HEK293T (cell line): ENCODE measurements at regions not wholly inside any gene's neighbourhood (a gene's known extent, or its start where the extent isn't known, plus 50 kb on each side); places are given as distances from the start of the nearest gene placed in this dataset.
"Not testable (repeated sequence)": the region's sequence is repeated elsewhere in the genome, so short reads cannot be mapped to it uniquely, and the experiment has no call there.

Experiments used
- CTCF ChIA-PET: fragments of 350-600 bp; formaldehyde crosslinking; extraction: SDS; loops from one replicate; lab custom pipeline; 2021; ENCODE audit warnings: antibody characterized with exemption, inconsistent platforms; lab: Yijun Ruan, JAX
- POLR2A ChIA-PET: fragments of 350-600 bp; formaldehyde crosslinking; extraction: SDS; loops from one replicate; lab custom pipeline; 2020; ENCODE audit warnings: antibody characterized with exemption, inconsistent platforms; lab: Yijun Ruan, JAX
- DNase-seq: peaks from one replicate; pipeline ENCODE4 v3.0.0; 2012; ENCODE audit warnings: mixed read lengths; ENCODE audit errors: extremely low spot score
- ARNT ChIP-seq: fragments of 450-650 bp; IDR thresholded peaks from 2 replicates; pipeline ENCODE4 v1.6.1; 2017; ENCODE audit warnings: mild to moderate bottlenecking
- BHLHE40 ChIP-seq: fragments of 450-650 bp; IDR thresholded peaks from 2 replicates; pipeline ENCODE4 v1.6.1; 2016; ENCODE audit warnings: mild to moderate bottlenecking, moderate library complexity, borderline replicate concordance
- CTBP1 ChIP-seq: fragments of 450-650 bp; IDR thresholded peaks from 2 replicates; pipeline ENCODE4 v1.6.1; 2016; ENCODE audit warnings: borderline replicate concordance
- ELF4 ChIP-seq: fragments of 450-650 bp; IDR thresholded peaks from 2 replicates; pipeline ENCODE4 v1.6.1; 2017; ENCODE audit warnings: antibody characterized with exemption
- FOXA1 ChIP-seq: fragments of 450-650 bp; IDR thresholded peaks from 2 replicates; pipeline ENCODE4 v1.6.1; 2016; ENCODE audit warnings: mild to moderate bottlenecking
- FOXK2 ChIP-seq: fragments of 450-650 bp; IDR thresholded peaks from 2 replicates; pipeline ENCODE4 v1.6.1; 2016; ENCODE audit warnings: mild to moderate bottlenecking
- FOXM1 ChIP-seq: fragments of 450-650 bp; IDR thresholded peaks from 2 replicates; pipeline ENCODE4 v1.6.1; 2017; ENCODE audit warnings: mild to moderate bottlenecking, borderline replicate concordance
- HDGF ChIP-seq: fragments of 450-650 bp; IDR thresholded peaks from 2 replicates; pipeline ENCODE4 v1.6.1; 2017; ENCODE audit warnings: antibody characterized with exemption, borderline replicate concordance
- L3MBTL2 ChIP-seq: fragments of 450-650 bp; conservative IDR thresholded peaks from 2 replicates; pipeline ENCODE4 v1.6.1; 2016; ENCODE audit warnings: mild to moderate bottlenecking
- LEF1 ChIP-seq: fragments of 450-650 bp; IDR thresholded peaks from 2 replicates; pipeline ENCODE4 v1.6.1; 2017; ENCODE audit warnings: mild to moderate bottlenecking, borderline replicate concordance
- NFRKB ChIP-seq: fragments of 450-650 bp; IDR thresholded peaks from 2 replicates; pipeline ENCODE4 v1.6.1; 2016; ENCODE audit warnings: mild to moderate bottlenecking, moderate library complexity
- SP1 ChIP-seq: fragments of 450-650 bp; IDR thresholded peaks from 2 replicates; pipeline ENCODE4 v1.6.1; 2017
- SUZ12 ChIP-seq: fragments of 450-650 bp; IDR thresholded peaks from 2 replicates; pipeline ENCODE4 v1.6.1; 2016; ENCODE audit warnings: mild to moderate bottlenecking
- TARDBP ChIP-seq: fragments of 450-650 bp; IDR thresholded peaks from 2 replicates; pipeline ENCODE4 v1.6.1; 2016
- ZNF384 ChIP-seq: fragments of 450-650 bp; IDR thresholded peaks from 2 replicates; pipeline ENCODE4 v1.6.1; 2016
- TF ChIP-seq, protein P1 (sequence below): fragments of 450-650 bp; IDR thresholded peaks from 2 replicates; pipeline ENCODE4 v1.6.1; 2016

DNA sequence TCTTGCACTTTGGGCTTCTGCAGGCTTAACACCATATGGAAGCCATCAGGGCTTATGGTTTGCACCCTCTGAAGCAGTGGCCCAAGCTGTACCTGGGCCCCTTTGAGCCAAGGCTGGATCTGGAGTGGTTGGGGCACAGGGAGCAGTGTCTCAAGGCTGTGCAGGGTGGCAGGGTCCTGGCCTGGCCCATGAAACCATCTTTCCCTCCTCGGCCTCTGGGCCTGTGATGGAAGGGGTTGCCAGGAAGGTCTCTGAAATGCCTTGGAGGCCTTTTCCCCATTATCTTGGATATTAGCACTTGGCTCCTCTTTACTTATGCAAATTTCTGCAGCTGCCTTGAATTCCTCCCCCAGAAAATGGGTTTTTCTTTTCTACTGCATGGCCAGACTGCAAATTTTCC is 134.7 kb upstream of the USP9X start:
- POLR2A ChIA-PET = no interaction called here
- no peak for DNase-seq
- TF ChIP-seq SUZ12 (no peak), FOXK2 (no peak), L3MBTL2 (no peak), NFRKB (no peak), HDGF (no peak)
- CTCF ChIA-PET = no interaction called here

DNA sequence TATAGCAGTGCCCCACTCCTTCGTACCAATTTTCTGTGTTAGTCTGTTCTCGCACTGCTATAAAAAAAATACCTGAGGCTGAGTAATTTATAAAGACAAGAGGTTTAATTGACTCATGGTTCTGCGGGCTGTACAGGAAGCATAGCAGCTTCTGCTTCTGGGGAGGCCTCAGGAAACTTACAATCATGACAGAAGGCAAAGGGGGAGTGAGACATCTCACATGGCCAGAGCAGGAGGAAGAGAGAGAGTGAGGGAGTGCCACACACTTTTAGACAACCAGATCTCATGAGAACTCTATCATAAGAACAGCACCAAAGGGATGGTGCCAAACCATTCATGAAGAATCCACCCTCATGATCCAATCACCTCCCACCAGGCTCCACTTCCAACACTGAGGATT is 133.8 kb upstream of the USP9X start:
- CTCF ChIA-PET, DNase-seq, POLR2A ChIA-PET: not testable (repeated sequence)

DNA sequence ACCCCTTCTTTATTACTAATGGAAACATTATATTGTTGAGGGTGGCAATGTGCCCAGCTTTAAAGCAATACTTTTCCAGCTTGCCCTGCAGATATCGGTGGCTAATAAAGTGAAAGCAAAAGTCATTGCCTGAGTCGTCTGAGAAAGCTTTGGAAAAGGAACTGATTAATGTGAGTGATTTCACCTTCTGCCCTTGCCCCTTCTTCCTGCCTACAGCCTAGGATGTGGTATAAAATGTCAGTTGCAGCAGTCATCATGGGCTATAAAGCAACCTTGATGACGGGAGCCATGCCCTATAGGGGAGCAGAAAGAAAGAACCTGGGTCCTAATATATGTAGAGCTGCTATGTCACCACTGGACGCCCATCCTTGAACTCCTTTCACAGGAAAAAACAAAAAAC is 132.4 kb upstream of the USP9X start:
- no peak for DNase-seq
- no peak for TF ChIP-seq NFRKB
- no peak for TF ChIP-seq BHLHE40
- TF ChIP-seq FOXK2 = no peak
- no peak for TF ChIP-seq SP1
- no peak for TF ChIP-seq CTBP1
- no peak for TF ChIP-seq FOXA1
- TF ChIP-seq, protein P1, sequence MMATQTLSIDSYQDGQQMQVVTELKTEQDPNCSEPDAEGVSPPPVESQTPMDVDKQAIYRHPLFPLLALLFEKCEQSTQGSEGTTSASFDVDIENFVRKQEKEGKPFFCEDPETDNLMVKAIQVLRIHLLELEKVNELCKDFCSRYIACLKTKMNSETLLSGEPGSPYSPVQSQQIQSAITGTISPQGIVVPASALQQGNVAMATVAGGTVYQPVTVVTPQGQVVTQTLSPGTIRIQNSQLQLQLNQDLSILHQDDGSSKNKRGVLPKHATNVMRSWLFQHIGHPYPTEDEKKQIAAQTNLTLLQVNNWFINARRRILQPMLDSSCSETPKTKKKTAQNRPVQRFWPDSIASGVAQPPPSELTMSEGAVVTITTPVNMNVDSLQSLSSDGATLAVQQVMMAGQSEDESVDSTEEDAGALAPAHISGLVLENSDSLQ = no peak
- TF ChIP-seq ARNT = no peak
- no peak for TF ChIP-seq ELF4
- no peak for TF ChIP-seq LEF1
- no peak for TF ChIP-seq TARDBP
- TF ChIP-seq ZNF384 = no peak
- TF ChIP-seq SUZ12 = no peak
- TF ChIP-seq L3MBTL2 = no peak
- TF ChIP-seq HDGF = no peak
- no peak for TF ChIP-seq FOXM1
- ChIA-PET CTCF (no interaction called here), POLR2A (no interaction called here)

DNA sequence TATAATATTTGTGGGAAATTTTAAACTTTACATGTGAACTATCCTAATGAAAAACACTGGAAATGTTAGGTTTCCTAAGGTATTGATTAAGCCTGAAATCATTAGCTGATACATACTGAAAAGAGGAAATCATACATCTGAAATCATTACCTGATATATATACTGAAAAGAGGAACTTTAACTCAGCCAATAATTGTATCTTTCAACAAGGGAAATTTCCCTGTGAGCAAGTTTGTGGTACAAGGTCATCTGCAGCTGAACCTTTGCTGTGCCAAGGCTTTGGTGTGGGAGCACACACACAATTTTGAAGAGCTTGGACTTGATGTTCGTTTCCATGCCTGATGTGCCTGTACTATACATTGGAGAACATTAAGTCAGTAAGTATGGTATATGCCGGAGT is 131.9 kb upstream of the USP9X start:
- TF ChIP-seq ZNF384 (no peak), ARNT (no peak), L3MBTL2 (no peak), SUZ12 (no peak)
- CTCF ChIA-PET = no interaction called here
- POLR2A ChIA-PET = no interaction called here
- DNase-seq = no peak

DNA sequence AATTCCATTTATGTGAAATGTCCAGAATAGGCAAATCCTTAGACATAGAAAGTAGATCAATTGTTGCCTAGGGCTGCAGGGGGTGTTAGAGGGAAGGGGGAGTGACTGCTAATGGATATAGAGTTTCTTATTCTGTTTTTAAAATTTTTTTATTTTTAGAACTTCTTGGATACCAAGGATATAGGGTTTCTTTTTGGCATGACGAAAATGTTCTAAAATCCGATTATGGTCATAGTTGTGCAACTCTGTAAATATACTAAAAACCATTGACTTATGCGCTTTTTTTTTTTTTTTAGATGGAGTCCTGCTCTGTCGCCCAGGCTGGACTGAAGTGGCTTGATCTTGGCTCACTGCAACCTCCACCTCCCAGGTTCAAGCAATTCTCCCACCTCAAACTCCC is 125.2 kb upstream of the USP9X start:
- TF ChIP-seq, protein P1 = no peak
- no peak for TF ChIP-seq BHLHE40
- no peak for TF ChIP-seq FOXK2
- no peak for TF ChIP-seq SUZ12
- no peak for TF ChIP-seq HDGF
- TF ChIP-seq SP1 = no peak
- TF ChIP-seq FOXA1 = no peak
- no peak for TF ChIP-seq TARDBP
- TF ChIP-seq LEF1 = no peak
- no peak for TF ChIP-seq CTBP1
- TF ChIP-seq FOXM1 = no peak
- TF ChIP-seq ZNF384 = no peak
- no peak for TF ChIP-seq ARNT
- TF ChIP-seq ELF4 = no peak
- no peak for TF ChIP-seq NFRKB
- no peak for TF ChIP-seq L3MBTL2
- ChIA-PET POLR2A (no interaction called here), CTCF (no interaction called here)
- no peak for DNase-seq

DNA sequence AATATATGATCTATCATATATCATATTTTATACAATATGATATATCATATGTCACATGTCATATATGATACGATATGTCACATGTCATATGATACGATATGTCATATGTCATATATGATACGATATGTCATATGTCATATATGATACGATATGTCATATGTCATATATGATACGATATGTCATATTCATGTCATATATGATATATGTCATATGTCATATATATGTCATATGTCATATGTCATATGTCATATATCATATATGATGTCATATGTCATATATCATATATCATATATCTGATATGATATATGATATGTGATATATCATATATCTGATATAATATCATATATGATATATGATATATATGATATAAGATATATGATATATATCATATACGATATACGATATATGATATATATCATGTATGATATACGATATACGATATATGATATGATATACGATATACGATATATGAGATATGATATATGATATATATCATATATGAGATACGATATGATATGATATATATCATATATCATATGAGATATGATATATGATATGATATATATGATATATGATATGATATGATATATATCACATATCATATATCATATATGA is 122.3 kb upstream of the USP9X start:
- no peak for DNase-seq
- ChIA-PET CTCF (no interaction called here), POLR2A (no interaction called here)
- TF ChIP-seq CTBP1 = no peak
- TF ChIP-seq, protein P1 = peak; percentile 90
- no peak for TF ChIP-seq FOXK2
- no peak for TF ChIP-seq LEF1
- TF ChIP-seq ZNF384 = no peak
- TF ChIP-seq SUZ12 = no peak
- no peak for TF ChIP-seq SP1

DNA sequence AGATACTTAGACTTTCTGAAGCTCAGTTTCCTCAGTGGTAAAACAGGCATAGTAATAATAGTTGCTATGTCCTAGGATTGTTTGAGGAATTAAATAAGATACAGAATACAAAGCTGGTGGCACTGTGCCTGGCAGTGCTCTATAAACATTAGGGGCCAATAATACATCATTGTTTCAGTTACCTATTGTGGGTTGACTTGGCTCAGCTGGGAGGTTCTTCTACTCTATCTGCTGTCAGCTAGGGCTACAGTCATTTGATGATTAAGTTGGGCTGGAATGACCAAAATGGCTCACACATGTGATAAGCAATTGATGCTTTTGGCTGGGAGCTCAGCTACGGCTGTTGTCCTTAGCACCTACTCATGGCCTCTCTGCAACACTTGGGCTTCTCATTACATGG is 121.2 kb upstream of the USP9X start:
- no peak for DNase-seq
- ChIA-PET POLR2A (no interaction called here), CTCF (no interaction called here)
- no peak for TF ChIP-seq BHLHE40
- TF ChIP-seq HDGF = no peak
- TF ChIP-seq ARNT = no peak
- TF ChIP-seq FOXK2 = no peak
- TF ChIP-seq LEF1 = no peak
- TF ChIP-seq L3MBTL2 = no peak
- TF ChIP-seq FOXA1 = no peak
- TF ChIP-seq SUZ12 = no peak
- TF ChIP-seq ELF4 = no peak
- TF ChIP-seq ZNF384 = no peak
- TF ChIP-seq, protein P1 = no peak
- TF ChIP-seq SP1 = no peak
- no peak for TF ChIP-seq TARDBP
- no peak for TF ChIP-seq CTBP1
- TF ChIP-seq NFRKB = no peak
- TF ChIP-seq FOXM1 = no peak
